Keratinocyte (primary cell): ENCODE measurements at regions not wholly inside any gene's neighbourhood (a gene's known extent, or its start where the extent isn't known, plus 50 kb on each side); places are given as distances from the start of the nearest gene placed in this dataset.

Experiments
- DNase-seq: peaks from one replicate; pipeline ENCODE4 v3.0.0-alpha.2; 2011; ENCODE audit warnings: low read depth, missing footprints, low spot score
- FAIRE-seq: peaks from 2 replicates; lab custom pipeline; 2011; peaks lifted over from hg19 to GRCh38; lab: Jason Lieb, UNC
- H2AFZ ChIP-seq: 2 replicates; pipeline ENCODE4 v1.6.0; 2012; ENCODE audit warnings: low read length, control low read depth, inconsistent platforms; ENCODE audit not compliant: control insufficient read depth
- H3K27ac ChIP-seq: 2 replicates; pipeline ENCODE4 v1.5.1; 2011; ENCODE audit warnings: low read length; ENCODE audit not compliant: control insufficient read depth, insufficient read depth
- H3K27me3 ChIP-seq: 3 replicates; pipeline ENCODE4 v1.6.0; 2011; ENCODE audit warnings: low read length; ENCODE audit not compliant: control insufficient read depth, insufficient read depth; ENCODE audit errors: extremely low read depth
- H3K36me3 ChIP-seq, 2 experiments: 2 replicates in 1 of 2; 3 replicates in 1 of 2; pipeline ENCODE4 v1.5.1; 2011; ENCODE audit warnings: low read length in 2 of 2, mild to moderate bottlenecking in 1 of 2; ENCODE audit not compliant: control insufficient read depth in 2 of 2, insufficient read depth in 2 of 2; ENCODE audit errors: extremely low read depth in 1 of 2
- H3K4me1 ChIP-seq: 3 replicates; pipeline ENCODE4 v1.5.1; 2011; ENCODE audit warnings: low read length; ENCODE audit not compliant: control insufficient read depth, insufficient read depth; ENCODE audit errors: extremely low read depth
- H3K4me2 ChIP-seq: 3 replicates; pipeline ENCODE4 v1.6.0; 2011; ENCODE audit warnings: low read depth, low read length; ENCODE audit not compliant: control insufficient read depth, insufficient read depth; ENCODE audit errors: extremely low read depth
- H3K4me3 ChIP-seq, 3 experiments: fragments of 200-600 bp in 1 of 3; sonication (generic) in 1 of 3; 2 replicates in 2 of 3; 3 replicates in 1 of 3; pipeline ENCODE4 v1.5.1; 2011 to 2016; ENCODE audit warnings: low read length in 3 of 3, mild to moderate bottlenecking in 3 of 3, control low read depth in 2 of 3, inconsistent platforms in 1 of 3, low read depth in 1 of 3, mixed read lengths in 1 of 3, mixed run types in 1 of 3, moderate library complexity in 1 of 3; ENCODE audit not compliant: control insufficient read depth in 2 of 3, insufficient read depth in 2 of 3; ENCODE audit errors: extremely low read depth in 1 of 3
- H3K79me2 ChIP-seq: 2 replicates; pipeline ENCODE4 v1.6.0; 2012; ENCODE audit warnings: low read length; ENCODE audit not compliant: control insufficient read depth, insufficient read depth
- H3K9ac ChIP-seq: 3 replicates; pipeline ENCODE4 v1.6.0; 2011; ENCODE audit warnings: low read length; ENCODE audit not compliant: control insufficient read depth, insufficient read depth; ENCODE audit errors: extremely low read depth
- H3K9me1 ChIP-seq: 3 replicates; pipeline ENCODE4 v1.6.0; 2011; ENCODE audit warnings: low read length; ENCODE audit not compliant: control insufficient read depth, insufficient read depth; ENCODE audit errors: extremely low read depth
- H3K9me3 ChIP-seq: 2 replicates; pipeline ENCODE4 v1.5.1; 2012; ENCODE audit warnings: low read depth, low read length; ENCODE audit not compliant: control insufficient read depth
- H4K20me1 ChIP-seq: 3 replicates; pipeline ENCODE4 v1.6.0; 2011; ENCODE audit warnings: low read length; ENCODE audit not compliant: control insufficient read depth, insufficient read depth; ENCODE audit errors: extremely low read depth
- EZH2 ChIP-seq: IDR thresholded peaks from one replicate; pipeline ENCODE4 v1.6.1; 2012; ENCODE audit warnings: inconsistent platforms, mild to moderate bottlenecking, low read length, moderate library complexity
- dilution Hi-C: fragments of 300-500 bp; cut with MboI; formaldehyde crosslinking; loops from one replicate; pipeline ENCODE4 v1.7.0; 2020; ENCODE audit warnings: low sequenced_read_pairs; ENCODE audit not compliant: extremely low pct_ligation_motif_present
- TF ChIP-seq, protein P1 (sequence below), 3 experiments: IDR thresholded peaks in 1 of 3; conservative IDR thresholded peaks in 1 of 3; optimal IDR thresholded peaks in 1 of 3; 2 replicates in 2 of 3; 3 replicates in 1 of 3; pipeline versions ENCODE3 to v1.5.1; 2011; ENCODE audit warnings: low read length in 3 of 3, mild to moderate bottlenecking in 3 of 3, moderate library complexity in 2 of 3, control low read depth in 1 of 3, inconsistent platforms in 1 of 3; ENCODE audit not compliant: insufficient read depth in 2 of 3; ENCODE audit errors: extremely low read depth in 1 of 3

DNA sequence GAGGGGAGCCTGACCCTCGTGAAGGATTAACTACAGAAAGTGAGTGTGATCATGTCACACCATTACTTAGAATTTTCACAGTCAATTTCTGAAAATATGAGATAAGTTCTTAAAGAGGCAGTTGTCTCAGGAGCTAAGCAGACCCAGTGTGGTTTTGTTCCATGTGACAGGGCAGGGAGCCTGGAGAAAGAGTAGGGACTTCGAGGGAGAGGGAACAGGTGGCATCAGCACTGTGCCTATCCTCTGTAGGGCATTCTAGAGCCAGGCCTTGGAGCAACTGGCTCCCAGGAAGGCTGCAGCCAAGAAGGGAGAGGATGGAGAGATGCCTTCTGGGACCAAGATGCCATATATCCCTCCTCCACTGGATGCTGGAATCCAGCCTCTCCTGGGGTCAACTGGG is 183.0 kb downstream of the TSHZ3 start:
- H4K20me1 ChIP-seq = no peaks in the 10 kb centered on the region
- no peak for FAIRE-seq

DNA sequence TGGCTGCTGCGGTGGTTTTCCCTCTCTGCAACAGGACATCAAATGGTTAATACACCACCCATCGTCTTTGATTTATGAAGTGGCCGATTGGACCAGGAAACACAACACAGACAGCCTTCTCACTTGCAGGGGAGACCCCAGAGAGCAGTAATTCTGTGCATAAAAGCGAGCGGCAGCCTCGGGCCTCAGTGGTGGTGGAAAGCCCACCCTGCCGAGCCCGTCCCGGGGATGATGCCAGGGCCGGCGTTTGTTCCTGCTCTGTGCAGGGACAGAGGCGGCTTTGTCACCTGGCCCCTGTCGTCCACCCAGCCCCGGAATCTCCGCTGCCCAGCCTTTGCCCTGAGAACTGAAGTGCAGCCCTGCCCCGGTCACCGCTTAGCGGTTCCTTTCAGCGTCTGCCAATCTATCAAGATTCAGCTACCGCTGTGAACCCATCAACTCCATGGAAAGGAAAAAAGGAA is 184.4 kb downstream of the TSHZ3 start:
- no peak overlapping the region for H3K27ac ChIP-seq
- no peaks in the 10 kb centered on the region for H3K36me3 ChIP-seq
- H3K9ac ChIP-seq = no peak overlapping the region
- H3K4me3 ChIP-seq = no peak overlapping the region
- TF ChIP-seq EZH2 = no peak
- TF ChIP-seq, protein P1, sequence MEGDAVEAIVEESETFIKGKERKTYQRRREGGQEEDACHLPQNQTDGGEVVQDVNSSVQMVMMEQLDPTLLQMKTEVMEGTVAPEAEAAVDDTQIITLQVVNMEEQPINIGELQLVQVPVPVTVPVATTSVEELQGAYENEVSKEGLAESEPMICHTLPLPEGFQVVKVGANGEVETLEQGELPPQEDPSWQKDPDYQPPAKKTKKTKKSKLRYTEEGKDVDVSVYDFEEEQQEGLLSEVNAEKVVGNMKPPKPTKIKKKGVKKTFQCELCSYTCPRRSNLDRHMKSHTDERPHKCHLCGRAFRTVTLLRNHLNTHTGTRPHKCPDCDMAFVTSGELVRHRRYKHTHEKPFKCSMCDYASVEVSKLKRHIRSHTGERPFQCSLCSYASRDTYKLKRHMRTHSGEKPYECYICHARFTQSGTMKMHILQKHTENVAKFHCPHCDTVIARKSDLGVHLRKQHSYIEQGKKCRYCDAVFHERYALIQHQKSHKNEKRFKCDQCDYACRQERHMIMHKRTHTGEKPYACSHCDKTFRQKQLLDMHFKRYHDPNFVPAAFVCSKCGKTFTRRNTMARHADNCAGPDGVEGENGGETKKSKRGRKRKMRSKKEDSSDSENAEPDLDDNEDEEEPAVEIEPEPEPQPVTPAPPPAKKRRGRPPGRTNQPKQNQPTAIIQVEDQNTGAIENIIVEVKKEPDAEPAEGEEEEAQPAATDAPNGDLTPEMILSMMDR (optimal IDR thresholded peaks at IDR 0.05 in 1 of 3, IDR thresholded peaks at IDR 0.05 in 1 of 3, conservative IDR thresholded peaks at IDR 0.05 in 1 of 3; ENCODE audit: extremely low read depth in 1 of 3, insufficient read depth in 2 of 3, low read length in 3 of 3) = no peak
- H3K27me3 ChIP-seq = no peaks in the 10 kb centered on the region
- no peak for FAIRE-seq
- no peaks in the 10 kb centered on the region for H3K79me2 ChIP-seq
- H3K4me1 ChIP-seq = no peaks in the 10 kb centered on the region
- DNase-seq = no peak
- dilution Hi-C loops = no loop called here
- H3K9me3 ChIP-seq = no peaks in the 10 kb centered on the region
- H3K4me2 ChIP-seq = no peak overlapping the region
- no peak overlapping the region for H2AFZ ChIP-seq
- no peaks in the 10 kb centered on the region for H4K20me1 ChIP-seq
- no peaks in the 10 kb centered on the region for H3K9me1 ChIP-seq

More for the DNA sequence above, 183.0 kb downstream of the TSHZ3 start:
- TF ChIP-seq EZH2 = no peak
- TF ChIP-seq, protein P1 (optimal IDR thresholded peaks at IDR 0.05 in 1 of 3, IDR thresholded peaks at IDR 0.05 in 1 of 3, conservative IDR thresholded peaks at IDR 0.05 in 1 of 3; ENCODE audit: extremely low read depth in 1 of 3, insufficient read depth in 2 of 3, low read length in 3 of 3) = no peak
- Histone ChIP-seq H3K9me1 (no peaks in the 10 kb centered on the region), H3K9me3 (no peaks in the 10 kb centered on the region), H3K27ac (no peak overlapping the region), H3K36me3 (no peaks in the 10 kb centered on the region), H3K4me3 (no peak overlapping the region), H3K4me2 (no peak overlapping the region), H3K79me2 (no peaks in the 10 kb centered on the region), H3K9ac (no peak overlapping the region), H2AFZ (no peak overlapping the region), H3K27me3 (no peaks in the 10 kb centered on the region), H3K4me1 (no peaks in the 10 kb centered on the region)
- dilution Hi-C loops = no loop called here
- DNase-seq = no peak
